ENCODE measurements at regions not wholly inside any gene's neighbourhood (a gene's known extent, or its start where the extent isn't known, plus 50 kb on each side); places are given as distances from the start of the nearest gene placed in this dataset.

DNA sequence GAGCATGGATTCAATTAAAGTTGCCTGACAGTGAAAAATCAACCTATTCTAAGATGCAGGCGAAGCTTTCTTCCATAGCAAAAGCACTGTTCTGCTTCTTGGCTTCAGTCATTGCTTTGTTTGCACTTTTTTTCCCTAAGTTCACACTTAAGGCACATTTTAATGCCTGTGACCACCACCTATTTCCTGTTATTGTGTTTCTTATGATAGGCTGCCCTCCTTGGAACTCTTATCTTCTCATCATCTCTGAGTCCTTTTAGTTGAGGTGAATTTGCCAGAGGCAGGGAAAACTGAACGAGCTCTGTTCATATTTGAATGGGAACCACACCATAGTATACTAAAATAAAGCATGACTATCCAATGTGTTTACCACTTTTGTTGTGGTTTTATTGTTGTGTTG, 119.8 kb downstream of the SPCS3 start:
- ATAC-seq (no peak), FAIRE-seq (no peak), DNase-seq (ENCODE audit: low spot score) (no peak)
- Histone ChIP-seq H4K20me1 (ENCODE audit: insufficient read depth, low read length) (no peaks in the 10 kb centered on the region), H3K9ac (ENCODE audit: insufficient read depth, low read depth, low read length) (no peak overlapping the region), H3K4me1 (ENCODE audit: insufficient read depth, low read length) (no peaks in the 10 kb centered on the region), H3K79me2 (ENCODE audit: insufficient read depth, low read length) (no peaks in the 10 kb centered on the region), H3K27me3 (ENCODE audit: control insufficient read depth in 1 of 2, insufficient read depth in 2 of 2, low read length in 2 of 2) (no peaks in the 10 kb centered on the region), H3K36me3 (replicated peaks in 1 of 2; ENCODE audit: control insufficient read depth in 1 of 2, insufficient read depth in 2 of 2, low read length in 2 of 2) (no peaks in the 10 kb centered on the region), H3K27ac (ENCODE audit: extremely low read length, insufficient read depth, low read length) (no peak overlapping the region), H2AFZ (ENCODE audit: low read length) (no peak overlapping the region), H3K9me3 (ENCODE audit: low read length) (no peaks in the 10 kb centered on the region), H3K4me2 (ENCODE audit: low read depth, low read length) (no peak overlapping the region), H3K4me3 (replicated peaks in 1 of 3; ENCODE audit: insufficient read depth in 1 of 3, low read depth in 2 of 3, low read length in 3 of 3) (no peak overlapping the region)
- ChIA-PET POLR2A (no interaction called here), CTCF (ENCODE audit: low intra/inter-chr PET ratio, low total read pairs) (no interaction called here)
- intact Hi-C loops (cut with micrococcal nuclease; ENCODE audit: unreplicated experiment): no loop called here
- 0% methylated on average over 2 of the region's 2 CpGs for WGBS (ENCODE audit: low lambda C conversion rate)
- TF ChIP-seq, protein P1, sequence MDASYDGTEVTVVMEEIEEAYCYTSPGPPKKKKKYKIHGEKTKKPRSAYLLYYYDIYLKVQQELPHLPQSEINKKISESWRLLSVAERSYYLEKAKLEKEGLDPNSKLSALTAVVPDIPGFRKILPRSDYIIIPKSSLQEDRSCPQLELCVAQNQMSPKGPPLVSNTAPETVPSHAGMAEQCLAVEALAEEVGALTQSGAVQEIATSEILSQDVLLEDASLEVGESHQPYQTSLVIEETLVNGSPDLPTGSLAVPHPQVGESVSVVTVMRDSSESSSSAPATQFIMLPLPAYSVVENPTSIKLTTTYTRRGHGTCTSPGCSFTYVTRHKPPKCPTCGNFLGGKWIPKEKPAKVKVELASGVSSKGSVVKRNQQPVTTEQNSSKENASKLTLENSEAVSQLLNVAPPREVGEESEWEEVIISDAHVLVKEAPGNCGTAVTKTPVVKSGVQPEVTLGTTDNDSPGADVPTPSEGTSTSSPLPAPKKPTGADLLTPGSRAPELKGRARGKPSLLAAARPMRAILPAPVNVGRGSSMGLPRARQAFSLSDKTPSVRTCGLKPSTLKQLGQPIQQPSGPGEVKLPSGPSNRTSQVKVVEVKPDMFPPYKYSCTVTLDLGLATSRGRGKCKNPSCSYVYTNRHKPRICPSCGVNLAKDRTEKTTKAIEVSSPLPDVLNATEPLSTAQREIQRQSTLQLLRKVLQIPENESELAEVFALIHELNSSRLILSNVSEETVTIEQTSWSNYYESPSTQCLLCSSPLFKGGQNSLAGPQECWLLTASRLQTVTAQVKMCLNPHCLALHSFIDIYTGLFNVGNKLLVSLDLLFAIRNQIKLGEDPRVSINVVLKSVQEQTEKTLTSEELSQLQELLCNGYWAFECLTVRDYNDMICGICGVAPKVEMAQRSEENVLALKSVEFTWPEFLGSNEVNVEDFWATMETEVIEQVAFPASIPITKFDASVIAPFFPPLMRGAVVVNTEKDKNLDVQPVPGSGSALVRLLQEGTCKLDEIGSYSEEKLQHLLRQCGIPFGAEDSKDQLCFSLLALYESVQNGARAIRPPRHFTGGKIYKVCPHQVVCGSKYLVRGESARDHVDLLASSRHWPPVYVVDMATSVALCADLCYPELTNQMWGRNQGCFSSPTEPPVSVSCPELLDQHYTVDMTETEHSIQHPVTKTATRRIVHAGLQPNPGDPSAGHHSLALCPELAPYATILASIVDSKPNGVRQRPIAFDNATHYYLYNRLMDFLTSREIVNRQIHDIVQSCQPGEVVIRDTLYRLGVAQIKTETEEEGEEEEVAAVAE (CRISPR knock-in tag; IDR thresholded peaks at IDR 0.05; ENCODE audit: borderline replicate concordance): no peak
- TF ChIP-seq ZFP36 (IDR thresholded peaks at IDR 0.05; ENCODE audit: borderline replicate concordance, low read depth, low read length, partially characterized antibody): no peak
- TF ChIP-seq ZBTB20 (CRISPR knock-in tag; IDR thresholded peaks at IDR 0.05; ENCODE audit: borderline replicate concordance, low read depth): no peak
- no peak for TF ChIP-seq KLF6 (CRISPR knock-in tag; IDR thresholded peaks at IDR 0.05)
- TF ChIP-seq, protein P2, sequence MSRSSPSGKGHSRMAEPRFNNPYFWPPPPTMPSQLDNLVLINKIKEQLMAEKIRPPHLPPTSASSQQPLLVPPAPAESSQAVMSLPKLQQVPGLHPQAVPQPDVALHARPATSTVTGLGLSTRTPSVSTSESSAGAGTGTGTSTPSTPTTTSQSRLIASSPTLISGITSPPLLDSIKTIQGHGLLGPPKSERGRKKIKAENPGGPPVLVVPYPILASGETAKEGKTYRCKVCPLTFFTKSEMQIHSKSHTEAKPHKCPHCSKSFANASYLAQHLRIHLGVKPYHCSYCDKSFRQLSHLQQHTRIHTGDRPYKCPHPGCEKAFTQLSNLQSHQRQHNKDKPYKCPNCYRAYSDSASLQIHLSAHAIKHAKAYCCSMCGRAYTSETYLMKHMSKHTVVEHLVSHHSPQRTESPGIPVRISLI (CRISPR knock-in tag; IDR thresholded peaks at IDR 0.05; ENCODE audit: borderline replicate concordance): no peak
- no peak for TF ChIP-seq ZNF121 (CRISPR knock-in tag; IDR thresholded peaks at IDR 0.05)
- no peak for TF ChIP-seq ONECUT2 (CRISPR knock-in tag; IDR thresholded peaks at IDR 0.05)
- no peak for TF ChIP-seq GTF3A (CRISPR knock-in tag; conservative IDR thresholded peaks at IDR 0.05)
- TF ChIP-seq ZNF879 (CRISPR knock-in tag; IDR thresholded peaks at IDR 0.05): no peak
- no peak for TF ChIP-seq ZNF205 (CRISPR knock-in tag; IDR thresholded peaks at IDR 0.05)
- TF ChIP-seq ZNF766 (CRISPR knock-in tag; IDR thresholded peaks at IDR 0.05; ENCODE audit: borderline replicate concordance): no peak
- no peak for TF ChIP-seq GATAD1 (CRISPR knock-in tag; IDR thresholded peaks at IDR 0.05)
- TF ChIP-seq ZNF101 (CRISPR knock-in tag; IDR thresholded peaks at IDR 0.05; ENCODE audit: borderline replicate concordance, low read depth): no peak
- TF ChIP-seq SPEN (CRISPR knock-in tag; IDR thresholded peaks at IDR 0.05; ENCODE audit: low read depth): no peak
- TF ChIP-seq, protein P3, sequence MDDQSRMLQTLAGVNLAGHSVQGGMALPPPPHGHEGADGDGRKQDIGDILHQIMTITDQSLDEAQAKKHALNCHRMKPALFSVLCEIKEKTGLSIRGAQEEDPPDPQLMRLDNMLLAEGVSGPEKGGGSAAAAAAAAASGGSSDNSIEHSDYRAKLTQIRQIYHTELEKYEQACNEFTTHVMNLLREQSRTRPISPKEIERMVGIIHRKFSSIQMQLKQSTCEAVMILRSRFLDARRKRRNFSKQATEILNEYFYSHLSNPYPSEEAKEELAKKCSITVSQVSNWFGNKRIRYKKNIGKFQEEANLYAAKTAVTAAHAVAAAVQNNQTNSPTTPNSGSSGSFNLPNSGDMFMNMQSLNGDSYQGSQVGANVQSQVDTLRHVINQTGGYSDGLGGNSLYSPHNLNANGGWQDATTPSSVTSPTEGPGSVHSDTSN (CRISPR knock-in tag; IDR thresholded peaks at IDR 0.05; ENCODE audit: borderline replicate concordance): no peak
- in situ Hi-C loops (cut with HindIII; ENCODE audit: extremely low pct_ligation_motif_present, low pct_unique_long_range_greater_than_20kb): no loop called here
- BruUV-seq (replicated peaks): no TSS peak
